ENCODE measurements at regions not wholly inside any gene's neighbourhood (a gene's known extent, or its start where the extent isn't known, plus 50 kb on each side); places are given as distances from the start of the nearest gene placed in this dataset.

DNA sequence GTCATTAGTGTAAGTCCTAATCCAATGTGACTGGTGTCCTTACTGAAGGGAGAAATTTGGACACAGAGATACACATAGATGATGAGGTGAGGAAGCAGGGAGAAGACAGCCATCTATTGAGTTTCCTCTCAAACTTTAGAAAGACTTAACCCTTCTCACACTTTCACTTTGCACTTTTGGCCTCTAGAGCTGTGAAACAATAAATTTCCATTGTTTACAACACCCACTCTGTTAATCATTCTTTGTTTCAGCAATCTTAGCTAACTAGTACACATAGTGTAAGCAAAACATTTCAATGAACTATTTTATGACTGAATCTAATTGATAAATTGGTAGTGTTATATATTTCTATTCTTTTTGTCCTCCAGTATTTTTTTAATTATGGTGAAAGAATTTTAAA lies 1092.8 kb upstream of the POT1 start:
- TF ChIP-seq POLR2AphosphoS5 (IDR thresholded peaks at IDR 0.05) = no peak
- TF ChIP-seq CTCF (IDR thresholded peaks at IDR 0.05 in 8 of 11, conservative IDR thresholded peaks at IDR 0.05 in 3 of 11) = no peak
- no peak for TF ChIP-seq POLR2A (IDR thresholded peaks at IDR 0.05)
- Histone ChIP-seq H3K4me1 (no peaks in the 10 kb centered on the region), H3K36me3 (no peaks in the 10 kb centered on the region), H3K27ac (no peak overlapping the region), H3K9me3 (peaks cover 0 to 4% (median 0%) of the 10 kb centered on the region in 8 donors), H3K27me3 (replicated peaks in 1 of 7) (no peaks in the 10 kb centered on the region), H3K4me3 (no peak overlapping the region)
- intact Hi-C loops (cut with DNase I; ENCODE audit: low total_unique reads) = no loop called here
- DNase-seq = no peak

DNA sequence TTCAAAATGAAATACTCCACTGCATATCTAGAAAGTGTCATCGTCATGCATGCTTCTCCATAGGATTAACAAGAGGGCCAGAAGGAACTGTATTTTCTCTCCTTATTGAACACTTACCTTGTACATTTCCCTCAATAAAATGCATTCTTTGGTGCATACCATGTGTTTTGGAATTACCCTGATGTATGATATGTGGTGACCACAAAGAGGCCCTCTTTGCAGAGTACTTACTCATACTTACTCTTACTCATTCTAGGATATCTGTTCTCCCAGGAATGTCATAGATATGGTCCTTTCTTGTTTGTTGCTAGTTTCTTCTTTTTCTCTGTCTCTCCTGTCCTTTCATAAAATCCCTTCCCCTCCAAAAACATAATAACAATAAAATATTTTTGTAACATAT lies 1087.1 kb upstream of the POT1 start:
- DNase-seq = no peak
- TF ChIP-seq POLR2AphosphoS5 (IDR thresholded peaks at IDR 0.05) = no peak
- TF ChIP-seq POLR2A (IDR thresholded peaks at IDR 0.05) = no peak
- TF ChIP-seq CTCF (IDR thresholded peaks at IDR 0.05 in 8 of 11, conservative IDR thresholded peaks at IDR 0.05 in 3 of 11) = no peak

DNA sequence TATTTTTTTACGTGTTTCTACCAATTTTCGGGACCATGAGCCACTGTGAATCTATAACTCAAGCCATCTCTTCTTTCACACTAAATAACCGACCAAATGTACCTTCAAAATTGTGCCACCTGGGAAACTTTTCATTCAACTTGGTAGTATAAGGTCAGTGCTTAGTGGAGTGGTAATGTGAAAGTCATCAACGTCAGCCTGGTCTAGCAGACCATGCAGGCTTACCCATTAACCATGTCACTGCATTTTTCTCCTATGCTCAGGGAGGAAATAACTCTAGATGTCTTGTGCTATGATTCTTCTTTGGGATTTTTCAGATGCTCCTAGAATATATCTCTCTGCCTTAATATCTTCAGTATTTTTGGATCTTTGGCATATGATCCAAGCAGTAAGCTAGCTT lies 1075.4 kb upstream of the POT1 start:
- Histone ChIP-seq H3K36me3 (no peaks in the 10 kb centered on the region), H3K4me1 (no peaks in the 10 kb centered on the region), H3K9me3 (peaks cover 0 to 12% (median 0%) of the 10 kb centered on the region in 8 donors), H3K4me3 (no peak overlapping the region), H3K27ac (no peak overlapping the region), H3K27me3 (replicated peaks in 1 of 7) (no peaks in the 10 kb centered on the region)
- no peak for TF ChIP-seq POLR2A (IDR thresholded peaks at IDR 0.05)
- TF ChIP-seq POLR2AphosphoS5 (IDR thresholded peaks at IDR 0.05) = no peak
- TF ChIP-seq CTCF (IDR thresholded peaks at IDR 0.05 in 8 of 11, conservative IDR thresholded peaks at IDR 0.05 in 3 of 11) = no peak
- 65 to 81% (median 74%) methylated on average over 4 of the region's 4 CpGs for WGBS, 5 donors
- DNase-seq = no peak
- intact Hi-C loops (cut with DNase I; ENCODE audit: low total_unique reads) = no loop called here

More for the DNA sequence above, 1087.1 kb upstream of the POT1 start:
- intact Hi-C loops (cut with DNase I; ENCODE audit: low total_unique reads) = no loop called here
- no peaks in the 10 kb centered on the region for H3K36me3 ChIP-seq
- no peak overlapping the region for H3K27ac ChIP-seq
- H3K27me3 ChIP-seq (replicated peaks in 1 of 7) = no peaks in the 10 kb centered on the region
- peaks cover 0 to 5% (median 0%) of the 10 kb centered on the region in 8 donors for H3K9me3 ChIP-seq
- 85 to 95% (median 89%) methylated on average over 1 of the region's 1 CpG for WGBS, 5 donors
- H3K4me3 ChIP-seq = no peak overlapping the region
- no peaks in the 10 kb centered on the region for H3K4me1 ChIP-seq

- Histone ChIP-seq H3K27ac (no peak overlapping the region), H3K36me3 (no peaks in the 10 kb centered on the region), H3K9me3 (peaks cover 0 to 22% (median 12%) of the 10 kb centered on the region in 8 donors), H3K4me3 (no peak overlapping the region), H3K27me3 (replicated peaks in 1 of 7) (no peaks in the 10 kb centered on the region), H3K4me1 (no peaks in the 10 kb centered on the region)
- intact Hi-C loops (cut with DNase I; ENCODE audit: low total_unique reads) = no loop called here
- no peak for TF ChIP-seq POLR2AphosphoS5 (IDR thresholded peaks at IDR 0.05)
- no peak for TF ChIP-seq POLR2A (IDR thresholded peaks at IDR 0.05)
- TF ChIP-seq CTCF (IDR thresholded peaks at IDR 0.05 in 8 of 11, conservative IDR thresholded peaks at IDR 0.05 in 3 of 11) = no peak
- WGBS, 5 donors = 24 to 45% (median 37%) methylated on average over 1 of the region's 1 CpG
- DNase-seq = no peak
Observed at GRCh38 chr7:126001349-126001748, 1071.7 kb upstream of the POT1 start.

Measured in spleen (tissue), 11 donors.